AG09319 (cell line): ENCODE measurements at regions not wholly inside any gene's neighbourhood (a gene's known extent, or its start where the extent isn't known, plus 50 kb on each side); places are given as distances from the start of the nearest gene placed in this dataset.

Source experiments
- DNase-seq: peaks from one replicate; pipeline ENCODE4 v3.0.0-alpha.2; 2010; ENCODE audit warnings: low read depth; ENCODE audit errors: extremely low read depth
- CTCF ChIP-seq: IDR thresholded peaks from 2 replicates; pipeline ENCODE4 v1.5.1; 2011; ENCODE audit warnings: low read depth, mild to moderate bottlenecking, inconsistent platforms, low read length, moderate library complexity

- no peak for DNase-seq
- no peak for TF ChIP-seq CTCF
Measured at GRCh38 chr10:10629512-10629911, 388.2 kb upstream of the CELF2 start.

GRCh38 chr10:10630281-10630680 is 387.4 kb upstream of the CELF2 start:
- no peak for TF ChIP-seq CTCF
- DNase-seq: no peak

- no peak for TF ChIP-seq CTCF
- DNase-seq: no peak
Measured at GRCh38 chr10:10630782-10631181, 386.9 kb upstream of the CELF2 start.

GRCh38 chr10:10642189-10642588 is 375.5 kb upstream of the CELF2 start:
- no peak for DNase-seq
- no peak for TF ChIP-seq CTCF

- TF ChIP-seq CTCF: no peak
- no peak for DNase-seq
Measured at GRCh38 chr10:10642751-10643150, 374.9 kb upstream of the CELF2 start.

GRCh38 chr10:10644008-10644646 is 373.5 kb upstream of the CELF2 start:
- no peak for DNase-seq
- no peak for TF ChIP-seq CTCF

GRCh38 chr10:10644676-10645385 is 372.8 kb upstream of the CELF2 start:
- no peak for DNase-seq

More at GRCh38 chr10:10644676-10645385, 372.8 kb upstream of the CELF2 start:
- no peak for TF ChIP-seq CTCF
